ENCODE measurements at regions not wholly inside any gene's neighbourhood (a gene's known extent, or its start where the extent isn't known, plus 50 kb on each side); places are given as distances from the start of the nearest gene placed in this dataset.
A peak's percentile ranks its signal among the peaks of the same experiment; 100 is the strongest.

DNA sequence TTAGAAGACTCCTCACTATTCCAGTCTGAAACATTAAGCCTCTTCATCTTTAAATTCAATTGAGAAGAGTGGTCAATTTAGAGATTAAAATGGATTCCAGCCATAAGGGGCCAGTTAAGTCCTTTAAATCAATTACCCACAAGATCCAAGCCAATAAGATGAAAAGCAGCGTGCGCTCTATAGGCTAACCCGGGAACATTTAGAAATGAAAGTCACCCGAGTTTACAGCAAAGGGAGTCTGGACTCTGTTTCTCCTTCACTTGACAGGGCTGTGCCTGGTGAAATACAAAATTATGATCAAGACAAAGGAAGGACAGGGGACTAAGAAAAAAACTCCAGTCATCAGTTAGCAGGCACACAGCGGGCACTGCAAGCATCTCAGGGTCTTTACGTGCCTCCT lies 393.7 kb downstream of the QKI start:
- DNase-seq (ENCODE audit: low spot score), result no peak

DNA sequence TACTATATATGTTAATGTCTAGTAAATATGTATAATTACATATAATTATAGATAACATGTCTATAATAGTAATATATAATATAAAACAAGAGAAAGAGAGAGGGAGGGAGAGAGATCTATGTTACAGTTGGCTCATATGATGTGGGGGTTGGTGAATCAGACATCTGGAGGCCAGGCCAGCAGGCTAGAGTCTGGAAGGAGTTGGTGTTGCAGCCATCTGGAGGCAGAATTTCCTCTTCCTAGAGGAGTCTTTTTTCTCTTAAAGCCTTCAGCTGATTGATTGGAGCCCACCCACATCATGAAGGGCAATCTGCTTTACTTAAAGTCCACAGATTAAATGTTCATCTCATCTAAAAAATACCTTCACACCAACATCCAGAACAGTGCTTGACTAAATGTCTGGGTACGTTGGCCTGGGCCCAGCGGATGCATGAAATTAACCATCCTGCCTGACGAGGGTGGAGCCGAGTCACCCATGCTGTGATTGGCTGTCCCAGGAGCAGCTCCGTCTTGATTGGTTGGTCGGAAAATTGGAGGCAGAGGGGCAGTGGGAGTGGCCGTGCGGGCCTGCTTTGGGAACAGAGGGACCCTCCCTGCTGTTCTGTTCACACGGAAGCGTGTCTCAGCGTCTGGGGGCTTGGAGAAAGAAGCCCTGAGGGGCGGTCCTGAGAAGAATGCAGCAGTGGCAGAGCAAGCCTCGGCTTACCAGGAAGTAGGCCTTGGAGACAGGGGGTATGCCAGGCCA lies 392.4 kb downstream of the QKI start:
- no peak for DNase-seq (ENCODE audit: low spot score)

DNA sequence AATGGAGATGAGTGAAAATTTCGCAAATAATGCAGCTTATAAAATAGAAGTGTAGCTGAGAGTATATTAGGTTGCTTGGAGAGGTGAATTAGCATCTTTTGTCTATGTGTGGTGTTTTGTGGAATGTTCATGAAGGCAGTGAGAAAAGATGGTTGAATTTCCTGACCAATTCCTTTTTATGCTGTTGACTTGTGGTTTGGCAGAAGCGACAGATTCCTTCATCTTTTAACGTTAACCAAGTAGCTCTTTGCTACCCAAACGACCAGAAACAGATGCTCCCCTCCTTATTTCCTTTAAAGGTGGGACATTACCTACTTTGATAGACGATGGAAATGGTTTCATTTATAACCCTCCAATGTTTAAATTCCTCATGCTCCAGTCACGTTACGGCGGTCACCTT lies 390.5 kb downstream of the QKI start:
- no peak for DNase-seq (ENCODE audit: low spot score)

DNA sequence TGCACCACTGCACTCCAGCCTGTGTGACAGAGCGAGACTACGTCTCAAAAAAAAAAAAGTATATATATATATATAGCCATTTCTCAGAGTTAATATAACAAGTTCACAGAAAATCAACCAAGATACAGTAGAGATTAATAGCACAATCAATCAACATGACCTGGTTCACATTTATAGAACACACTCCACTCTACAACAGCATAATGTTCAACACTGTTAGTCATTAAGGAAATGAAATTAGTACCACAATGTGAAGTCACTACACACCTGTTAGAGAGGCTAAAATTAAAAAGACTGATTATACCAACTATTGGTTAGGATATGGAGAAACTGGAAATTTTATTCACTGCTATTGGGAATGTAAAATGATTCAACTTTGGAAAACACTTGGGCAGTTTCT lies 387.7 kb downstream of the QKI start:
- DNase-seq (ENCODE audit: low spot score), result no peak

DNA sequence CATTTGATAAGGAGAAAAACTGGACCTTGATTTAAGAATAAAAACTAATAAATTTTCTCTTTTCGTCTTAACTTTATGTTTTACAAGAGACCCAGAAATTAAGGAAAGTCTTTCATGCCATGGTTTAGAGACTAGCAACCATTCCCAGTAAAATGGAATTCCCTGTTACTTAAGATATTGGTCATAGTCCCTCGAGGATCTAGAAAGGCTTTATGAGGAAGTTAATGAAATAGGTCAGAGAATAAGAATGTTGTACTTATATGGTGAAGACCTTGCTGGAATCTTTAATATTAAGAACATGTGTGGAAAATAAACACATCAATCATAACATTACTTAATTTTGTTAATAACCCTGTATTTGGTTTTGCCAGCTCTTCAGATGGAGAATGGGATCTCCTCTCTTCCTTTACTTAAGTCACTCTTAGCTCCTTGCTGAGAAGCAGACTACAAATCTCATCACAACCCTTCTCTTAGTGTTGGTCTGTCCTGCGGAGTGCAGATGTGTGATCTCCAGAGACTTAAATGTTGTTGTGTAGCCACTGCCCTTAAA lies 382.9 kb downstream of the QKI start:
- DNase-seq (ENCODE audit: low spot score), result no peak

DNA sequence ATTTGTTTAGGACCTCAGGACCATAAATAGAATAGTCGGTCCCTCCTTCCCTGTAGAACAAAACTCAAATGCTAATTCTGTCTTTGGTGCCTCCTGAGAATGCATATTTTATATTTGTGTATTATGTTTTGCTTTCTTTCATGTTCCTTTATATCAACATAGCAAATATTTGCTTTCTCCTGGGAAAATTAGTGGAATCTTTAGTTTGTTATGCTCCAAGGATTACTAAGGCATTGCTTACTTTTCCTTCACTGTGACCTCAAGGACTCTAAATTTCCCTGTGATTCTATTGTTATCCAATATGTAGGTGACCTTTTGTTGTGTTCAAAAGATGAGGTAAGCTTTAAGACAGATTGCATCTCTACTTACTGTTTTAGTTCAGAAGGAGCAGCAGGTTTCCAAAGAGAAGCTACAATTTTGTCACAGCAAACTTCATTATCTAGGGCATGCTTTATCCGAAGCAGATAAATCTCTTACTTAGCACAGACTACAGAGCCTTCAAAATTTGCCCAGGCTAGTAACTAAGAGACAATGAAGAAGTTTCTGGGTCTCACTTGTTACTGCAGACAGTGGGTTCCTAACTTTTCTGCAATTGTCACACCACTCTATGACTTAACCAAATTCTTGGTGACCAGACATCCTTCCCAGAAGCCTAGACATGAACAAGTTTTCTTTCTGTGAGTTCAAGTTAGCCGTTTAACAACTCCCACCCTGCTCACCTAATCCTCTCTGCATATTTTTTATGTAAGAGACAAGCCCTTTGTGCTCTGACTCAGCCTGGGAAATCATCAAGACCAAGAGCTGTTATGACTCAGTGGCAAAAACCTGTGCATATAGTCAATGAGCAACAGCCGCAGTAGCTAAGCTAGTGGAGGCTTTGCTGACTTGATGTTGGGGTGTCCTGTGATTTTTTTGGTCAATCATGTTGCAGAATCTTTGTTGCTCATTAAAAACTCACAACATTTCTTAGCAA lies 378.8 kb downstream of the QKI start:
- no peak for DNase-seq (ENCODE audit: low spot score)

DNA sequence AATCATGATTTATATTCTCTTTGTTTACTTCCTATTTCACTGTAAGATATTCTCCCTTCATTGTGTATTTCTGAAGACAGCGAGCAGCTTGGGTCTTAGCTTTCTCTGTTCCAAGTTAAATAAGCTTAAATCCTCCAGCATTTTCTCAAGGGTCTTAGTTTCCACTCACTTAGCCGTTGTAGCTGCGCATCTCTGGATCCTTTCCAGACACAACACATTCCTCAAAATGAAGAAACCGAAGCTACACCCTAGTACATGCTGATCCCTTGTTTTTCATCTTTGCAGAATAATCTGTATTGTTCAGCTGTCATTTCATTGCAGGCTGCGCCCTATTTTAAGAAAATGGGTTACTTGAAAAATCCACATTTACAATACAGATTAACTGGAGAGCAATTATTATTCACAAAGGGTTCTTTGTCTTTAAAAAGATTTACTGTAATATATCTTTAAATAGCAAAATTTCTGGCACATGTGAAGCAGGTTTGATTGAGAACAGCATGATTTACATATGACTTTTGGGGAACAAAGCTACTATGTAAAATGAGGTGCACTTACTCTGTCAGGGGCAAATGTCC lies 375.8 kb downstream of the QKI start:
- no peak for DNase-seq (ENCODE audit: low spot score)

DNA sequence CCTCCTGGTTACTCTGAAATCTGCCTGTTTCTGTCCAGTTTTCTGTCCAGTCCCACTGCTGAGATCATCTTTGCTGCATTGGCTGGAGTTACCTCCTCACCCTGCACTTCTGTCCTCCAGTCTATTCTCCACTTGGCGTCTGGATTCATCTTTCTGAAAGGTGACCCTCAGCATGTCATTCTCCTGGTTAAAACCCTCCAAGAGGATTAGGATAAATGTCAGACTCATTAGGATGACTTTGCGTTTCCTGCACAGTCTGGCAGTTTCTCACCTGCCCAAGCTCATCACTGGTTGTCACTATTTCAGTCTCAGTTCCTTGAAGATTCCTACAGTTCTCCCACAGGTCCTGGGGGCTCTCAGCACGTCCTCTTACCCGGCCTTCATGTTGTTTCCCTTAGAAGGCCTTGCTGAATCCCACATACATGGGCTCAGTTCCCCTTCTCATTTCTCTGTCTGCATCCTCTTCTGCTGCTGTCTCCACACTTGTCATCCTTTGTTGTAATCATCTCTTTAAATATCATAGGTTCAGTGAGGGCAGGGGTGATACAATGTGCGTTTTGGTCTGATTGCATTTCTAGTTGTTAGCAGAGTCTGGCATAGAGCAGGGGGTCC lies 374.8 kb downstream of the QKI start:
- no peak for DNase-seq (ENCODE audit: low spot score)

DNA sequence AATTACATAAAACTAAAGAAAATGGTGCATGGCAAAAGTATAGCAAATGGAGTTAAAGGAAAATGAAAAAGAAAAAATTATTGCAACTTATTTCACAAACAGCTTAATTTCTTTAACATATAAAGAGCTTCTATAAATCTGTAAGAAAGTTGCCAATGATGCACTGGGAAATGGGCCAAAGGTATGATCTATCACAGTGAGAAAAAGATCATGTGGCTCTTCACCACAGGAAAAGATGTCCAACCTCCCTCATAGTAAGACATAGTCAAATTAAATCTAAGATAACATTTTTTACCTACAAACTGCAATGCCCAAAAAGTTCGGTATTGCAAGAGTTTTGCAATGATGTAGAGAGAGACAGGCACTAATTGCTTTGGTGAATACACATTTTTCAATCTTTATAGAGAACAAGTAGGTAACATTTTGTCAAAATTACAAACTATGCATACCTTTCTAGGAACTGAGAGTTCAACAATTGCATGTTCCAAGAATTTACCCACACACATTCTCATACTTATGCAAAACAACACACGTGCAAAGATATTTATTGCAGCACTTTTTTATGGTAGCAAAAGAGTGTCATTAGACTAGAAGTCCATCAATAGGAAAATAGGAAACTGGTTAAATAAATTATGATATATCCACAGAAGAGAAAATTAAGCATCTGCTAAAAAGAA lies 372.6 kb downstream of the QKI start:
- DNase-seq (ENCODE audit: low spot score), result no peak

DNA sequence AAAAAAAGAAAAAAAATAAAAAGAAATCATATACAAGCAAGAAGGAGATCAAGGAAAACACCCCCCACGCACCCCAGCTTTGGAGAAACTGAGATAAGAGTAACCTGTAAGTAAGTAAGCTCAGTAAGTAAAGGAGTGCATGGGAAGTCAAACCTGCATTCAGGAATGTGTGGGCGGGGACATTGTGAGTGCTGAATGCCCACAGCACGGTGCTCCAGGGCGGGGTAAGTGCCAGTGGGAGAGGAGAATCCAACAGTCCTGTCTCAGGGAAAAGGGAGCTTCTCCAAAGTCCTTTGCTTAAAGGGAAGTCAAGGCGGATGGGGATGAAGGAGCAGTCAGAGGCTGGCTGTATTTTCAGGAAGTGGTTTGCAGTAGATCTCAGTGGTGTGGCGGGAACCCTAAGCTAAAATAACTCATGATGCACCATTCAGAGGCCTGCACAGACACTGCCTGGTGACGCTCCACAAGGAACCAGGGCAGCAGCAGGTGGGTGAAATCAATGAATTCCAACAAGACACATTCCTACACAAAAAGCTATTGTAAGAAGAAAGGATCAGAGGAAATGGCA lies 368.0 kb downstream of the QKI start:
- no peak for DNase-seq (ENCODE audit: low spot score)

DNA sequence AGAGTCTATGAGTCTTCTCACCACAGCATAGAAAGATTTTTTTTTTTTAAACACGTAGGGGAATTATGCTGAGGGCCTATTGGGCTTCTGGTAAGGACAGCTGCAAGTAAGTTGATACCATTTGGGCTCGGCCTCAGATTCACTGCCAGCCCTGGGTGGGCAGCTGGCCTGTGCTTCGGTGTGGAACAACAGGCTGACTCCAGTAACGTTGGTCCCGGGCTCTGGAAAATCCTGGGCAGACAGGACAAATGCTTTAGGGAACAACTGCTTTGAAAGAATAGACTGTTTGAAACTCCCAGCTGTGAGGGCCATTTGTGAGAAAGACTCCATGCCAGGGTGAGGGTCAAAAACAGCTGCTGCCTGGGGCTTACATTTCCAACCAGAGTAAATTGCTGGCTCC lies 366.5 kb downstream of the QKI start:
- DNase-seq (ENCODE audit: low spot score), result peak; percentile 48

DNA sequence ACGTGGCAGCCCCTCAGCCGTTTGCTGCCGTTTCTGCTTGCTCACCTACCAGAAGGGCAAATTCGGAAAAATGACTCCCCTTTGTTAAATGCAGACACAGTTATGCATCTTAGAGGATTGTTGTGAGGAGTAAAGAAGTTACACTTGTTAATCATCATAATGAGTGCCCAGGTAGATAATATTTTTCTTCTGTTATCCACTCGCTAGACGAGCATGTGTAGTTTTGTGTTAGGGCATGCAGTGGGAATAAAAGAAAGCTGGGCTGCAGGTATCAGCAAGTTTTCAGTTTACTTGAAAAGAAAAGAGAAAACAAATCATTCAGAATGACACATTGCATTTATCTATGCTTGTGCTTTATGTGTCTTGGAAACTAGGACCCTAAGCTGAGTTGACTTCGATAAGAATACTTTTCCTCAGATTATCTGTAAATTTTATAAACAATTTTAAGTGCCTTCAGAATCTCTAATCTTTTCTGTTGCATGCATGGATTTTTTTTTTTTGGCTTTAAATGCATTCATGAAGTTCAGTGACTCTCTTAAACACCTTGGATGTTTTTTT lies 365.3 kb downstream of the QKI start:
- no peak for DNase-seq (ENCODE audit: low spot score)

DNA sequence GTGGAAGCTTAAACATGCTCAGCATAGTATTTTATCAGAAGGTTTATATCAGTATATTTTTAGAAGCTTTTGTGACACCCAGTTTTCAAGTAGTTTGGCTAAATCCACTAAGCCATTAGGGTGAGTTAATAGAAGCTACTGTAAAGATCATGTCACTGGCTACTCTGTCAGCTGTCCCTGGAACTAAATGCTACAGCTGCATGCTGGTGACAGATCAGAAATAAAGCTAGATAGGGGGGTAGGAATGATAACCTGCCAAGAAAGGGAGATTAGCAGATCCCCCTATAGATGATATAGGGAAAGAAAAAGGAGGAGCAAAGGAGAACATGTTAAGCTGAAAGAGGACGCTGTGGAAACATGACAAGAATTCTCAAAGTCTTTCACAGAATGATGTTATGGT lies 363.2 kb downstream of the QKI start:
- no peak for DNase-seq (ENCODE audit: low spot score)

DNA sequence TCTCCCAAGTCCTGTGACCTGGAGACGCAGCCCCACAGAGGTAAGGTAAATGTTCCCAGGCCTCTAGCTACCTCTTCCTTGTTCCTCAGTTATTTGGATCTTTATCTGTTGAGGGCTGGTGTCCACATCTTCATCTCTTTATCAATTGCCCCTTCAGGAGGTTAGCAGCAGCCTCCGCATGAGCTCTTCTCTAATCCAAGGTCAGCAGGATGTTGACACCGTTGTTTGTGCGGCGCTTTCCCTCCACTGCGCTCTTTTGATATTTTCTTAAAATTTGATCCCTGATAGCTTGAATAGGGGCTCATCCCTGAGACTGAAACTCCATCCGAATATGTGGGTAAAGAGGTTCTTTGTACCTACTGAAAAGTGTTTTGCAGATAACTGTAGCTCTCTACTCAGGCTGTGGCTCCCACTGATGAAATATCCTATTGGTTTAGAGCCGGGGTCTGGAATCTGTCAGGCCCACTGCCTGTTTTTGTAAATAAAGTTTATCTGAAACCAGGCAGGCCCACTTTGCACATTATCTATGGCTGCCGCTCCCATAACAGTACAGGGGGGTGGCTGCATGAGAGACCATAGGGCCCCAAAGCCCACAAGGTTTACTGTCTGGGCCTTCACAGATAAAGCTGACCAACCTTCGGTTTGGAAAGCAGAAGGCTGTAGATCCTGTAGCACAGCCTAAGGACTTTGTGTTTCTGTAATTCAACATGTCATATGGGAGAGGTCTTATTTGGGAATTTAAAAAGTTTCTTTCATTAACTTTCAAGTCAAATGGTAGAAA lies 362.6 kb downstream of the QKI start:
- DNase-seq (ENCODE audit: low spot score), result no peak

DNA sequence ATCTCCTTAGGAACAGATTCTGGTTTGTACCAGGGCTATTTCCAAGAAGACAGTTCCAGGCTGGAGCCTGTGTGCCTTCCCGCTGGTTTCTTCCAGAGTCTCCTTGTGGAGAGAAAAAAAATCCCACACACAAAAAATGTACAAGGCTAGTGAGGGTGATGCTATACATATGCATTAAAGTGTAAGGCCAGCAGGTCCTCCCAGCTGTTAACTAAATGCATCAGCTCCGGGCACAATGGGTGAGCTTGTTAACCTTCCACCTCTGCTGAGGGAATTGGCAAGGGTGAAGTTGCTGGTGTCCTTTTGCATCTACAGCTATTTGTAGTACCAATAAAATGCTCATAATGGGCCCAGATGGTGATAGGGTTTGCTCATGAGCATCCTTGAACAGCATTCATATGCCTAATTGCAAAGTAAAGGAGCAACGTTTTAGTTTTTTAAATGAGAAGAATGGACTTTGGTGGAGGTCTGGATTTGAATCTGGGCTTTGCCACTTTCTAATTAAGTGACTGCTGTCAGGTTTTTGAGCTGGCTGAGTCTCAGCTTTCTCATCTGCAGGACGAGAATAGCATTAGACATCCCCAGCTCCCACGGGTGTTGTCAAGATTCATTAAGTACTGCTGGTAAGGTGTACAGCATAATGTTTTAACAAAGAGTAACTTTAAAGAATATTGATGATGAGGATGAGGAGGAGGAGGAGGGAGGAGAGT lies 361.8 kb downstream of the QKI start:
- no peak for DNase-seq (ENCODE audit: low spot score)

DNA sequence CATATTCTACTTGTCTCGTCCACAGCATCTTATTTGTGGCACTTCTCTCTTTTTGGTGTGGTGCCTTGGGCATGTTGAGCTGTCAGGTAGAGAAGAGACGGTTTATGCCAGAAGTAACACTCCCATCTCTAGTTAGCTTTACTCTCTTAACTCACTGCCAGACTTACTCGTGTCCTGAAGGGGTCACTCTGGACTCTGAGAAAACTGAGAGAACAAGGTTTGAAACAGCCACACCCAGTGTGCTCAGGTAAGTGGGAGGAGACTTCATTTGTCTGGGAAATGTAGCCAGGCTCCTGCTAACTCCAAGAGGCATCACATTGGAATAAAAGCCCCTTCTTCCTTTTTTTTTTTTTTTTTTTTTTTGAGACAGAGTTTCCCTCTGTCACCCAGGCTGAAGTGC lies 360.8 kb downstream of the QKI start:
- no peak for DNase-seq (ENCODE audit: low spot score)

DNA sequence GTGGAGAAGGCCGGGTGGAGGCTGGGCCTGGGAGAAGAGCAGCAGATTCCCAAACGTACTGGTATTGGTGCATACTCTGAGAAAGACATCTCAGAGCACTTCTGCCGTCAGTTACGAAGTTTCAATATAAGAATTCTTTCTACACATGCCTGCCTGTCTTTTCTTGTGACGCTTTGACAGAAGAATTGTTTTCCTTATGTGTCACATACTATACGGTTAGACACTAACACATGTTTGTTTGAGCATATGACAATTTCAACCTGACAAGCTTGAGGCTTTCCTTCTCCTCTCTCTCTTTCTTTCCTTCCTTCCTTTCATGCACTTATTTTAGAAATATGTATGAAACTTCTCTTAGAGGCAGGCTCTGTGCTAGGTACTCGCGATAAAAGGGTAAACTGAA lies 360.0 kb downstream of the QKI start:
- DNase-seq (ENCODE audit: low spot score), result no peak

DNA sequence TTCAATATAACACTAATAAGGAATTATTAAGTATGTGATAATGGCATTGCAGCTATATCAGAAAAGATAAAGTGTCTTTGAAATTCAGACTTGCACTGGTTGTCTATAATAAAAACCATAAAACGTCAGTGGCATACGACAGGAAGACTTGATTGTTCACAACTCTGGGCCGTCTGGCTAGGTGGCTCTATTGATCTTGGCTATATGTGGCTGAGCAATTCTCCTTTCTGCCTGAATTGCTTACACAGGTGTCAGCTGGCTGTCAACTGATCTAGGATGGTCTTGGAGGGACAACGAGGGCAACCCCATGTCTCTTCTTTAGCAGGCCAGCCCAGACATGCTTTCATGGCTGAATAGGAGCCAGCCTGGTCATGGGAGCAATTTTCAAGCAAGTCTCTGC lies 359.1 kb downstream of the QKI start:
- DNase-seq (ENCODE audit: low spot score), result no peak

DNA sequence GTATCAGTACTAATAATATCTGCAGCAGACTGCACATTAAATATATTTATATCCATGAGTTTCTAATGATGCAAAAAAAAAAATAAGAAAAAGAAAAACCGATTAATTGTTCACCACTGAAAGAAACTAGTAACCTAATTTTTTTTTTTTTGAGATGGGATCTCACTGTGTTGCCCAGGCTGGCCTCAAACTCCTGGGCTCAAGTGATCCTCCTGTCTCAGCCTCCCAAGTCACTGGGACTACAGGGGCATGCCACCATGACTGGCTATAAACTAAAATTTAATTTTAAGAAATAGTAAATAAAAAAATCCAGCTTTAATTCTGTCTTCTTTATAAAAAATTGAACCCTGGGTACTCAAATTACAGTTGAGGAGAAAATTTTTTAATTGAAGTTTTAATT lies 358.2 kb downstream of the QKI start:
- no peak for DNase-seq (ENCODE audit: low spot score)

Measured in ureter (tissue), 1 donor.